ENCODE measurements at regions not wholly inside any gene's neighbourhood (a gene's known extent, or its start where the extent isn't known, plus 50 kb on each side); places are given as distances from the start of the nearest gene placed in this dataset.
"Not testable (repeated sequence)": the region's sequence is repeated elsewhere in the genome, so short reads cannot be mapped to it uniquely, and the experiment has no call there.

- DNase-seq = no peak
These were observed 358.1 kb downstream of the KCNJ2 start for GRCh38 chr17:70527364-70527888.

- no peak for DNase-seq
These were observed 364.1 kb downstream of the KCNJ2 start for GRCh38 chr17:70533427-70533826.

GRCh38 chr17:70535986-70536385 lies 366.7 kb downstream of the KCNJ2 start:
- no peak for DNase-seq

- DNase-seq = no peak
These were observed 370.0 kb downstream of the KCNJ2 start for GRCh38 chr17:70539132-70539924.

GRCh38 chr17:70542876-70543275 lies 373.5 kb downstream of the KCNJ2 start:
- DNase-seq = no peak

- no peak for DNase-seq
These were observed 375.0 kb downstream of the KCNJ2 start for GRCh38 chr17:70544317-70544716.

- DNase-seq = no peak
These were observed 383.1 kb downstream of the KCNJ2 start for GRCh38 chr17:70552230-70552981.

GRCh38 chr17:70552982-70553334 lies 383.6 kb downstream of the KCNJ2 start:
- no peak for DNase-seq

GRCh38 chr17:70555723-70556122 lies 386.4 kb downstream of the KCNJ2 start:
- no peak for DNase-seq

- no peak for DNase-seq
These were observed 389.5 kb downstream of the KCNJ2 start for GRCh38 chr17:70558821-70559220.

- DNase-seq = no peak
These were observed 391.1 kb downstream of the KCNJ2 start for GRCh38 chr17:70560471-70560870.

GRCh38 chr17:70562137-70562536 lies 392.8 kb downstream of the KCNJ2 start:
- no peak for DNase-seq

GRCh38 chr17:70563281-70563820 lies 394.0 kb downstream of the KCNJ2 start:
- DNase-seq = no peak

GRCh38 chr17:70564006-70564620 lies 394.8 kb downstream of the KCNJ2 start:
- DNase-seq = no peak

GRCh38 chr17:70569128-70569527 lies 399.8 kb downstream of the KCNJ2 start:
- DNase-seq = no peak

- DNase-seq = no peak
These were observed 408.1 kb downstream of the KCNJ2 start for GRCh38 chr17:70577456-70577855.

GRCh38 chr17:70581459-70581858 lies 412.1 kb downstream of the KCNJ2 start:
- DNase-seq = no peak

GRCh38 chr17:70582777-70583176 lies 413.4 kb downstream of the KCNJ2 start:
- no peak for DNase-seq

- DNase-seq = no peak
These were observed 414.9 kb downstream of the KCNJ2 start for GRCh38 chr17:70584255-70584654.

GRCh38 chr17:70588003-70588402 lies 418.7 kb downstream of the KCNJ2 start:
- no peak for DNase-seq

- DNase-seq = no peak
These were observed 428.4 kb downstream of the KCNJ2 start for GRCh38 chr17:70597774-70598173.

GRCh38 chr17:70599198-70599597 lies 429.9 kb downstream of the KCNJ2 start:
- DNase-seq = no peak

GRCh38 chr17:70599945-70600344 lies 430.6 kb downstream of the KCNJ2 start:
- not testable (repeated sequence) for DNase-seq

Measured in CD4-positive, alpha-beta T cell treated with Interleukin-4 for 4 hours (primary cell).